AG09309 (cell line): ENCODE measurements at regions not wholly inside any gene's neighbourhood (a gene's known extent, or its start where the extent isn't known, plus 50 kb on each side); places are given as distances from the start of the nearest gene placed in this dataset.

Experiments used
- DNase-seq: peaks from one replicate; pipeline ENCODE4 v3.0.0-alpha.2; 2010; ENCODE audit warnings: low read depth
- H3K4me3 ChIP-seq: 2 replicates; pipeline ENCODE4 v1.5.1; 2011; ENCODE audit warnings: mild to moderate bottlenecking, low read depth, low read length, moderate library complexity; ENCODE audit not compliant: control insufficient read depth
- CTCF ChIP-seq: IDR thresholded peaks from 2 replicates; pipeline ENCODE4 v1.5.1; 2011; ENCODE audit warnings: mild to moderate bottlenecking, low read depth, low read length, inconsistent platforms; ENCODE audit not compliant: insufficient read depth, control insufficient read depth; ENCODE audit errors: missing control alignments

GRCh38 chr2:7881466-7881865 is 800.4 kb upstream of the ID2 start:
- H3K4me3 ChIP-seq, result no peak overlapping the region
- no peak for TF ChIP-seq CTCF
- no peak for DNase-seq

GRCh38 chr2:7882296-7882695 is 799.6 kb upstream of the ID2 start:
- no peak for TF ChIP-seq CTCF
- DNase-seq, result no peak
- no peak overlapping the region for H3K4me3 ChIP-seq

GRCh38 chr2:7884338-7884737 is 797.5 kb upstream of the ID2 start:
- no peak for DNase-seq
- no peak for TF ChIP-seq CTCF
- no peak overlapping the region for H3K4me3 ChIP-seq

- no peak for DNase-seq
- no peak for TF ChIP-seq CTCF
- no peak overlapping the region for H3K4me3 ChIP-seq
Observed at GRCh38 chr2:7886666-7887065, 795.2 kb upstream of the ID2 start.

- DNase-seq, result no peak
- TF ChIP-seq CTCF, result no peak
- H3K4me3 ChIP-seq, result no peak overlapping the region
Observed at GRCh38 chr2:7887441-7887840, 794.4 kb upstream of the ID2 start.

GRCh38 chr2:7888876-7889275 is 793.0 kb upstream of the ID2 start:
- no peak overlapping the region for H3K4me3 ChIP-seq
- no peak for DNase-seq
- TF ChIP-seq CTCF, result no peak

- no peak overlapping the region for H3K4me3 ChIP-seq
- no peak for TF ChIP-seq CTCF
- no peak for DNase-seq
Observed at GRCh38 chr2:7891312-7891711, 790.5 kb upstream of the ID2 start.
